ENCODE measurements at regions not wholly inside any gene's neighbourhood (a gene's known extent, or its start where the extent isn't known, plus 50 kb on each side); places are given as distances from the start of the nearest gene placed in this dataset.

DNA sequence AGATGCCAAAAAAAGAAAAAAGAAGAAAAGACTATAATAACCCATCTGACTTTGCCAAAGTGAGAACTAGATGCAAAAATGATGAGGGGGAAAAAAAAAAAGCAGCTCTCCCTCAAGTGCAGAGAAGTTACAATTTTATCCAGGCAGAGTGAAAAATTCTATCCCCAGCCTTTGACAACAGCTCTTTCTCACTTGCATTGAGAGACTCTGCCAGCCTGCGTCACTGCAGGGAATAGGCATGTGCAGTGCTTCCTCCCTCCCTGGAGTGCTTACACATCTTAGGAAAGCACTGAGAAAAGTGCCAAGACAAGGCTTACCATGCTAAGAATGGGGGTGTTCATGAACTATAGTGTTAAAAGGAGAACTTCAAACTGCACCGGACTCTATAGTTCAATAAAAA is 418.6 kb upstream of the TYRP1 start:
- TF ChIP-seq POLR2A (IDR thresholded peaks at IDR 0.05; ENCODE audit: low read length): no peak
- TF ChIP-seq, protein P1, sequence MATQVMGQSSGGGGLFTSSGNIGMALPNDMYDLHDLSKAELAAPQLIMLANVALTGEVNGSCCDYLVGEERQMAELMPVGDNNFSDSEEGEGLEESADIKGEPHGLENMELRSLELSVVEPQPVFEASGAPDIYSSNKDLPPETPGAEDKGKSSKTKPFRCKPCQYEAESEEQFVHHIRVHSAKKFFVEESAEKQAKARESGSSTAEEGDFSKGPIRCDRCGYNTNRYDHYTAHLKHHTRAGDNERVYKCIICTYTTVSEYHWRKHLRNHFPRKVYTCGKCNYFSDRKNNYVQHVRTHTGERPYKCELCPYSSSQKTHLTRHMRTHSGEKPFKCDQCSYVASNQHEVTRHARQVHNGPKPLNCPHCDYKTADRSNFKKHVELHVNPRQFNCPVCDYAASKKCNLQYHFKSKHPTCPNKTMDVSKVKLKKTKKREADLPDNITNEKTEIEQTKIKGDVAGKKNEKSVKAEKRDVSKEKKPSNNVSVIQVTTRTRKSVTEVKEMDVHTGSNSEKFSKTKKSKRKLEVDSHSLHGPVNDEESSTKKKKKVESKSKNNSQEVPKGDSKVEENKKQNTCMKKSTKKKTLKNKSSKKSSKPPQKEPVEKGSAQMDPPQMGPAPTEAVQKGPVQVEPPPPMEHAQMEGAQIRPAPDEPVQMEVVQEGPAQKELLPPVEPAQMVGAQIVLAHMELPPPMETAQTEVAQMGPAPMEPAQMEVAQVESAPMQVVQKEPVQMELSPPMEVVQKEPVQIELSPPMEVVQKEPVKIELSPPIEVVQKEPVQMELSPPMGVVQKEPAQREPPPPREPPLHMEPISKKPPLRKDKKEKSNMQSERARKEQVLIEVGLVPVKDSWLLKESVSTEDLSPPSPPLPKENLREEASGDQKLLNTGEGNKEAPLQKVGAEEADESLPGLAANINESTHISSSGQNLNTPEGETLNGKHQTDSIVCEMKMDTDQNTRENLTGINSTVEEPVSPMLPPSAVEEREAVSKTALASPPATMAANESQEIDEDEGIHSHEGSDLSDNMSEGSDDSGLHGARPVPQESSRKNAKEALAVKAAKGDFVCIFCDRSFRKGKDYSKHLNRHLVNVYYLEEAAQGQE (IDR thresholded peaks at IDR 0.05): no peak
- TF ChIP-seq EP300 (IDR thresholded peaks at IDR 0.05): no peak
- TF ChIP-seq JUN (IDR thresholded peaks at IDR 0.05): no peak
- no peak for TF ChIP-seq POLR2AphosphoS2 (conservative IDR thresholded peaks at IDR 0.05; ENCODE audit: low read length)
- TF ChIP-seq, protein P2, sequence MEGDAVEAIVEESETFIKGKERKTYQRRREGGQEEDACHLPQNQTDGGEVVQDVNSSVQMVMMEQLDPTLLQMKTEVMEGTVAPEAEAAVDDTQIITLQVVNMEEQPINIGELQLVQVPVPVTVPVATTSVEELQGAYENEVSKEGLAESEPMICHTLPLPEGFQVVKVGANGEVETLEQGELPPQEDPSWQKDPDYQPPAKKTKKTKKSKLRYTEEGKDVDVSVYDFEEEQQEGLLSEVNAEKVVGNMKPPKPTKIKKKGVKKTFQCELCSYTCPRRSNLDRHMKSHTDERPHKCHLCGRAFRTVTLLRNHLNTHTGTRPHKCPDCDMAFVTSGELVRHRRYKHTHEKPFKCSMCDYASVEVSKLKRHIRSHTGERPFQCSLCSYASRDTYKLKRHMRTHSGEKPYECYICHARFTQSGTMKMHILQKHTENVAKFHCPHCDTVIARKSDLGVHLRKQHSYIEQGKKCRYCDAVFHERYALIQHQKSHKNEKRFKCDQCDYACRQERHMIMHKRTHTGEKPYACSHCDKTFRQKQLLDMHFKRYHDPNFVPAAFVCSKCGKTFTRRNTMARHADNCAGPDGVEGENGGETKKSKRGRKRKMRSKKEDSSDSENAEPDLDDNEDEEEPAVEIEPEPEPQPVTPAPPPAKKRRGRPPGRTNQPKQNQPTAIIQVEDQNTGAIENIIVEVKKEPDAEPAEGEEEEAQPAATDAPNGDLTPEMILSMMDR (IDR thresholded peaks at IDR 0.05): no peak
- no peak for TF ChIP-seq NPAS2 (CRISPR knock-in tag; IDR thresholded peaks at IDR 0.05; ENCODE audit: borderline replicate concordance)
- TF ChIP-seq ZFP36 (IDR thresholded peaks at IDR 0.05; ENCODE audit: borderline replicate concordance, partially characterized antibody): no peak
- TF ChIP-seq RNF2 (IDR thresholded peaks at IDR 0.05; ENCODE audit: borderline replicate concordance, low read depth): no peak

Data from A549 (cell line).